ENCODE measurements at regions not wholly inside any gene's neighbourhood (a gene's known extent, or its start where the extent isn't known, plus 50 kb on each side); places are given as distances from the start of the nearest gene placed in this dataset.

GRCh38 chr12:115257791-115258190 is 573.8 kb upstream of the TBX3 start:
- TF ChIP-seq CTCF (conservative IDR thresholded peaks at IDR 0.05) (no peak), ZFX (IDR thresholded peaks at IDR 0.05) (no peak)

Measured in C4-2B (cell line).